HEK293 (cell line): ENCODE measurements at regions not wholly inside any gene's neighbourhood (a gene's known extent, or its start where the extent isn't known, plus 50 kb on each side); places are given as distances from the start of the nearest gene placed in this dataset.

Source experiments
- CTCF ChIA-PET: fragments of 350-600 bp; formaldehyde crosslinking; extraction: SDS; loops from one replicate; lab custom pipeline; 2021; ENCODE audit warnings: antibody characterized with exemption; lab: Yijun Ruan, JAX
- POLR2A ChIA-PET: fragments of 300-600 bp; formaldehyde crosslinking; extraction: SDS; loops from one replicate; lab custom pipeline; 2020; ENCODE audit warnings: antibody characterized with exemption, inconsistent platforms; lab: Yijun Ruan, JAX
- H3K27ac ChIP-seq: fragments of 200-500 bp; sonication (Bioruptor generic); 2 replicates; pipeline ENCODE4 v1.5.1; 2014; ENCODE audit warnings: low read depth, low read length, control low read depth, inconsistent platforms; ENCODE audit errors: extremely low read depth
- H3K36me3 ChIP-seq, 2 experiments: fragments of 200-500 bp in 1 of 2; sonication (Bioruptor generic) in 1 of 2; 1 replicate in 1 of 2; 2 replicates in 1 of 2; pipeline ENCODE4 v1.5.1; 2014 to 2017; ENCODE audit warnings: inconsistent platforms in 2 of 2, low read length in 2 of 2; ENCODE audit not compliant: control insufficient read depth in 2 of 2, insufficient read depth in 1 of 2
- H3K4me1 ChIP-seq: fragments of 200-500 bp; sonication (Bioruptor generic); 2 replicates; pipeline ENCODE4 v1.5.1; 2014; ENCODE audit warnings: mild to moderate bottlenecking, low read length, inconsistent platforms; ENCODE audit not compliant: control insufficient read depth, insufficient read depth
- H3K4me3 ChIP-seq: 2 replicates; pipeline ENCODE4 v1.5.1; 2011; ENCODE audit warnings: low read depth, mild to moderate bottlenecking, control low read depth, low read length, moderate library complexity
- H3K9me3 ChIP-seq: fragments of 200-500 bp; sonication (Bioruptor generic); 2 replicates; pipeline ENCODE4 v1.5.1; 2014; ENCODE audit warnings: low read depth, low read length, inconsistent platforms; ENCODE audit not compliant: control insufficient read depth, insufficient read depth
- GLI4 ChIP-seq: fragments of 450-650 bp; formaldehyde crosslinking; IDR thresholded peaks from 2 replicates; pipeline ENCODE4 v1.5.1; 2016; ENCODE audit warnings: missing biosample characterization, missing genetic modification characterization
- HOXA7 ChIP-seq: sonication (generic); formaldehyde crosslinking; IDR thresholded peaks from 2 replicates; pipeline ENCODE4 v1.8.1; 2022; ENCODE audit warnings: missing genetic modification reagents, borderline replicate concordance
- KLF10 ChIP-seq: fragments of 450-650 bp; IDR thresholded peaks from 2 replicates; pipeline ENCODE4 v1.5.1; 2018; ENCODE audit warnings: missing biosample characterization, mild to moderate bottlenecking, missing genetic modification characterization
- KLF16 ChIP-seq: fragments of 450-650 bp; formaldehyde crosslinking; IDR thresholded peaks from 2 replicates; pipeline ENCODE4 v1.5.1; 2017; ENCODE audit warnings: missing biosample characterization, missing genetic modification characterization
- PRDM2 ChIP-seq: fragments of 450-650 bp; formaldehyde crosslinking; IDR thresholded peaks from 2 replicates; pipeline ENCODE4 v1.5.1; 2016; ENCODE audit warnings: missing biosample characterization, missing genetic modification characterization, borderline replicate concordance
- SETDB1 ChIP-seq: IDR thresholded peaks from one replicate; pipeline ENCODE4 v1.6.1; 2017; ENCODE audit warnings: mild to moderate bottlenecking, low read length, moderate library complexity, mixed read lengths; ENCODE audit not compliant: insufficient read length
- TSHZ1 ChIP-seq: fragments of 450-650 bp; formaldehyde crosslinking; IDR thresholded peaks from 2 replicates; pipeline ENCODE4 v1.5.1; 2016; ENCODE audit warnings: missing biosample characterization, missing genetic modification characterization, borderline replicate concordance
- YY1 ChIP-seq: fragments of 450-650 bp; formaldehyde crosslinking; IDR thresholded peaks from 2 replicates; pipeline ENCODE4 v1.5.1; 2018; ENCODE audit warnings: missing biosample characterization, missing genetic modification characterization
- ZBTB48 ChIP-seq: fragments of 450-650 bp; formaldehyde crosslinking; IDR thresholded peaks from 2 replicates; pipeline ENCODE4 v1.5.1; 2016; ENCODE audit warnings: missing biosample characterization, missing genetic modification characterization
- ZFP69B ChIP-seq: fragments of 450-650 bp; formaldehyde crosslinking; IDR thresholded peaks from 2 replicates; pipeline ENCODE4 v1.5.1; 2016; ENCODE audit warnings: missing biosample characterization, missing genetic modification characterization
- ZNF114 ChIP-seq: fragments of 450-650 bp; formaldehyde crosslinking; IDR thresholded peaks from 2 replicates; pipeline ENCODE4 v1.5.0; 2017; ENCODE audit warnings: missing biosample characterization, missing genetic modification characterization
- ZNF121 ChIP-seq: fragments of 450-650 bp; formaldehyde crosslinking; IDR thresholded peaks from 2 replicates; pipeline ENCODE4 v1.5.1; 2016; ENCODE audit warnings: missing biosample characterization, missing genetic modification characterization
- ZNF140 ChIP-seq: fragments of 450-650 bp; formaldehyde crosslinking; IDR thresholded peaks from 2 replicates; pipeline ENCODE4 v1.5.1; 2016; ENCODE audit warnings: missing biosample characterization, missing genetic modification characterization
- ZNF174 ChIP-seq: fragments of 450-650 bp; formaldehyde crosslinking; IDR thresholded peaks from 2 replicates; pipeline ENCODE4 v1.5.0; 2017; ENCODE audit warnings: missing biosample characterization, mild to moderate bottlenecking, missing genetic modification characterization
- ZNF266 ChIP-seq: fragments of 450-650 bp; formaldehyde crosslinking; IDR thresholded peaks from 2 replicates; pipeline ENCODE4 v1.5.1; 2016; ENCODE audit warnings: missing biosample characterization, missing genetic modification characterization, low read depth
- ZNF302 ChIP-seq: fragments of 450-650 bp; formaldehyde crosslinking; IDR thresholded peaks from 2 replicates; pipeline ENCODE4 v1.5.1; 2016; ENCODE audit warnings: missing biosample characterization, missing genetic modification characterization, low read depth
- ZNF394 ChIP-seq: fragments of 450-650 bp; formaldehyde crosslinking; IDR thresholded peaks from 2 replicates; pipeline ENCODE4 v1.5.1; 2016; ENCODE audit warnings: missing biosample characterization, missing genetic modification characterization, mild to moderate bottlenecking, moderate library complexity, borderline replicate concordance
- ZNF555 ChIP-seq: fragments of 450-650 bp; formaldehyde crosslinking; conservative IDR thresholded peaks from 2 replicates; pipeline ENCODE4 v1.5.1; 2017; ENCODE audit warnings: missing biosample characterization, mild to moderate bottlenecking, missing genetic modification characterization, inconsistent platforms
- ZNF610 ChIP-seq: fragments of 450-650 bp; formaldehyde crosslinking; IDR thresholded peaks from 2 replicates; pipeline ENCODE4 v1.5.1; 2016; ENCODE audit warnings: missing biosample characterization, missing genetic modification characterization, borderline replicate concordance
- ZNF623 ChIP-seq: fragments of 450-650 bp; formaldehyde crosslinking; IDR thresholded peaks from 2 replicates; pipeline ENCODE4 v1.5.1; 2016; ENCODE audit warnings: missing biosample characterization, missing genetic modification characterization
- ZNF776 ChIP-seq: fragments of 450-650 bp; formaldehyde crosslinking; IDR thresholded peaks from 2 replicates; pipeline ENCODE4 v1.5.0; 2017; ENCODE audit warnings: missing biosample characterization, missing genetic modification characterization, borderline replicate concordance
- ZSCAN16 ChIP-seq: fragments of 450-650 bp; formaldehyde crosslinking; IDR thresholded peaks from 2 replicates; pipeline ENCODE4 v1.5.1; 2016; ENCODE audit warnings: missing biosample characterization, missing genetic modification characterization
- ZSCAN30 ChIP-seq: fragments of 450-650 bp; IDR thresholded peaks from 2 replicates; pipeline ENCODE4 v1.5.1; 2018; ENCODE audit warnings: missing biosample characterization, mild to moderate bottlenecking, missing genetic modification characterization, moderate library complexity

- Histone ChIP-seq H3K4me3 (no peak overlapping the region), H3K36me3 (no peaks in the 10 kb centered on the region), H3K4me1 (no peaks in the 10 kb centered on the region), H3K27ac (no peak overlapping the region), H3K9me3 (no peaks in the 10 kb centered on the region)
- ChIA-PET POLR2A (interaction anchor here (0.5 kb wide), 1 partner anchor 175 kb away, joined by 3 read pairs; no protein-coding TSS in a partner anchor), CTCF (no interaction called here)
- TF ChIP-seq ZNF174 (tag by site-specific recombination) (no peak), HOXA7 (CRISPR knock-in tag) (no peak), ZNF266 (tag by site-specific recombination) (no peak), ZNF394 (tag by site-specific recombination) (no peak), ZNF555 (tag by site-specific recombination) (no peak), YY1 (no peak), ZBTB48 (tag by site-specific recombination) (no peak), PRDM2 (no peak), ZSCAN30 (tag by site-specific recombination) (no peak), ZNF114 (tag by site-specific recombination) (no peak), ZNF623 (no peak), TSHZ1 (tag by site-specific recombination) (no peak), ZNF610 (tag by site-specific recombination) (no peak), GLI4 (no peak), KLF16 (tag by site-specific recombination) (no peak)
- TF ChIP-seq, all 188 proteins: peak for 0
Measured at GRCh38 chr16:60810250-60810649, 1226.0 kb downstream of the CDH8 start.

GRCh38 chr16:60792437-60792836 lies 1243.8 kb downstream of the CDH8 start:
- Histone ChIP-seq H3K9me3 (no peaks in the 10 kb centered on the region), H3K4me3 (no peak overlapping the region), H3K36me3 (no peaks in the 10 kb centered on the region), H3K27ac (no peak overlapping the region), H3K4me1 (no peaks in the 10 kb centered on the region)
- CTCF ChIA-PET: no interaction called here
- POLR2A ChIA-PET: no interaction called here
- TF ChIP-seq ZNF776 (no peak), ZFP69B (no peak), ZNF302 (no peak), ZSCAN16 (tag by site-specific recombination) (no peak), KLF10 (tag by site-specific recombination) (no peak), ZNF114 (tag by site-specific recombination) (no peak), ZNF140 (tag by site-specific recombination) (no peak), SETDB1 (no peak), ZNF121 (tag by site-specific recombination) (no peak)
